Vagina (tissue), 2 donors: ENCODE measurements at regions not wholly inside any gene's neighbourhood (a gene's known extent, or its start where the extent isn't known, plus 50 kb on each side); places are given as distances from the start of the nearest gene placed in this dataset.

Source experiments
- POLR2A ChIP-seq, 2 donors: fragments of 450-650 bp; IDR thresholded peaks; one replicate each; pipeline ENCODE4 v1.6.1; 2017; ENCODE audit warnings: antibody characterized with exemption in 2 of 2, mild to moderate bottlenecking in 2 of 2, moderate library complexity in 2 of 2
- TF ChIP-seq, protein P1 (sequence below), 3 experiments: fragments of 450-650 bp in 2 of 3; fragments of 200-600 bp in 1 of 3; sonication (generic) in 1 of 3; IDR thresholded peaks; one replicate each; pipeline ENCODE4 v1.5.1; 2017 to 2019; ENCODE audit warnings: antibody characterized with exemption in 3 of 3, mild to moderate bottlenecking in 2 of 3, moderate library complexity in 2 of 3

DNA sequence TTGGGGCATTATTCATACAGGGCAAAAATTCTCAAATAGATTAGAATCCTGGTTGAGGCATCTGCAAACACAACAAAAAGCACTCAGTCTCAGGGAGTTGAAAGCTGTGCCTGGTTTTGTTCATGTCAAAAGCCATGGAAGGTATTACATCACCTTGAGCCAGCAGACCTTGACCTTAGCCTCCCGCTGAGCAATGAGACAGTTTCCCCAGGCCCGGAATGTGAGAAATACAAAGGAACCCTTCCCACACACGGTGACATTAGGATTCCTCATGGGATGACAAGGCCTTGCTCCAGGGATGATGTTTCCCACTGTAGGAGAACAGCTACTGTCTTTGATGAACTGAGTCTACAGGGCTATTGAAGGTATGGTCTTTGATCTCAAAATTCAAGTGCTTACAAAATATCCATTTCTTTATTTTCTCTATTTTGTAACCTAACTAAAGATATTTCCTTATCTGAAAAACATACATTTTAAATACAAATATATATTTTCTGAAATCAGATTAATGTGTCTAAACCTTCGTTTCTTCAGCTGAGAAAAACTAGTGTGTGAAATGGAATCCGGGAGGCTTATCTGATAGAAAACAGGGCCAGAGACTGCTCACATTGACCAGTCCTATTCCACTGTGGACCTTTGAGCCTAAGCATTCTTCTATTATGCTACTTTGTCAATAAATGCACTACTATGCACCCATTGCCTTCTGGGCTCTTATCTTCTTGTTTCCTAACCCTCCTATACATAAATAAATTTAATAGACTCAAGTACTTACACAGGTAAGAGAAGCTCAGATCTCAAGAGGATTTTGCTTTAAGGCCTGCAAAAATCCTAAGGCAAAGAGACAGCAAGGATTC is 298.2 kb downstream of the KBTBD8 start:
- TF ChIP-seq, protein P1, sequence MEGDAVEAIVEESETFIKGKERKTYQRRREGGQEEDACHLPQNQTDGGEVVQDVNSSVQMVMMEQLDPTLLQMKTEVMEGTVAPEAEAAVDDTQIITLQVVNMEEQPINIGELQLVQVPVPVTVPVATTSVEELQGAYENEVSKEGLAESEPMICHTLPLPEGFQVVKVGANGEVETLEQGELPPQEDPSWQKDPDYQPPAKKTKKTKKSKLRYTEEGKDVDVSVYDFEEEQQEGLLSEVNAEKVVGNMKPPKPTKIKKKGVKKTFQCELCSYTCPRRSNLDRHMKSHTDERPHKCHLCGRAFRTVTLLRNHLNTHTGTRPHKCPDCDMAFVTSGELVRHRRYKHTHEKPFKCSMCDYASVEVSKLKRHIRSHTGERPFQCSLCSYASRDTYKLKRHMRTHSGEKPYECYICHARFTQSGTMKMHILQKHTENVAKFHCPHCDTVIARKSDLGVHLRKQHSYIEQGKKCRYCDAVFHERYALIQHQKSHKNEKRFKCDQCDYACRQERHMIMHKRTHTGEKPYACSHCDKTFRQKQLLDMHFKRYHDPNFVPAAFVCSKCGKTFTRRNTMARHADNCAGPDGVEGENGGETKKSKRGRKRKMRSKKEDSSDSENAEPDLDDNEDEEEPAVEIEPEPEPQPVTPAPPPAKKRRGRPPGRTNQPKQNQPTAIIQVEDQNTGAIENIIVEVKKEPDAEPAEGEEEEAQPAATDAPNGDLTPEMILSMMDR (IDR thresholded peaks at IDR 0.05) = no peak
- no peak for TF ChIP-seq POLR2A (IDR thresholded peaks at IDR 0.05)
